HG02678 (cell line): ENCODE measurements at regions not wholly inside any gene's neighbourhood (a gene's known extent, or its start where the extent isn't known, plus 50 kb on each side); places are given as distances from the start of the nearest gene placed in this dataset.

Experiments
- ATAC-seq: cut with Tn5 transposase; IDR thresholded peaks from one replicate; pipeline ENCODE4 v1.9.1; 2021; ENCODE audit warnings: mild to moderate bottlenecking, moderate library complexity; ENCODE audit not compliant: unreplicated experiment

DNA sequence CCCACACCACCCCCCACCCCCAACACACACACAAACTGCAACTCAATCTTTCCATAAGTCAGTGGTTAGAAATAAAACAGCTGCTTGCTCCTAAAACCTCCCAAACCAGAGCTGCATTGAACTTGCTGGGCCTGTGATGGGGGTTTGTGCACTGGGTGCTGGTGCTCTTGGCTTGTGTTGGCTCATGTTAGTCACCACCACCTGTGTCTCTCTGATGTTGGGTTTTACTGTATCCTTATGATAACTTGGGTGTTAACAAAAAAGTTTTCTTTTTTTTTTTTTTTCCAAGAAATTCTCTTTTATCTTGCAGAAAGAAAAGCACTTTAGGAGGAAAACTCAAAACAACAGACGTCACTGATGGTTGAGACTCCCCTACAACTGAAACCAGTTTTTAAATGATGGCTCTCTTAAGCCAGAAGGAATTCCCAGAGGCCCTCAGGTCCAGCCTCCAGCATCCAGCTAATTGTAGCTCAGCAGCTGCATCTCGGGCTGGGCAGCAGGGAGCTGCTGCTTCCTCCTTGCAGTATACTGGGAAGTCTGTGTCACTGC, 79.9 kb upstream of the DRD2 start:
- no peak for ATAC-seq

DNA sequence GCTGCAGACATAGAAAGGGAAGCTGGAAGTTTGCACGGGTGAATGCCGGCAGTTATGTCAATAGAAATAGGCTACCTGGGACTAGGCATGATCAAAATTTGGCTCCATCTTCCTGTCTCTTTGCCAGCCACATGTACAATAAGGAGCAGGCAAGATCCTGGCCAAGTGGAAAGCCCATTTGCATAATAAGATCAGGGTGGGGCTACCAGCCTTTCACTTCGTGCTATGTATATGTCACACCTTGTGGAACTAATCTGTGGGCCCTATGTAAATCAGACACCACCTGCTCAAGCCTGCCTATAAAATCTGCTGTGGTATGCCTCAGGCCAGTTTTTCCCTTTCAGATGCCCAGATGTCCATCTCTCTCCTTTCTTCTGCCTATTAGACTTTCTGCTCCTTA, 79.3 kb upstream of the DRD2 start:
- no peak for ATAC-seq

- no peak for ATAC-seq
Measured at GRCh38 chr11:113553915-113554314, 78.7 kb upstream of the DRD2 start.

DNA sequence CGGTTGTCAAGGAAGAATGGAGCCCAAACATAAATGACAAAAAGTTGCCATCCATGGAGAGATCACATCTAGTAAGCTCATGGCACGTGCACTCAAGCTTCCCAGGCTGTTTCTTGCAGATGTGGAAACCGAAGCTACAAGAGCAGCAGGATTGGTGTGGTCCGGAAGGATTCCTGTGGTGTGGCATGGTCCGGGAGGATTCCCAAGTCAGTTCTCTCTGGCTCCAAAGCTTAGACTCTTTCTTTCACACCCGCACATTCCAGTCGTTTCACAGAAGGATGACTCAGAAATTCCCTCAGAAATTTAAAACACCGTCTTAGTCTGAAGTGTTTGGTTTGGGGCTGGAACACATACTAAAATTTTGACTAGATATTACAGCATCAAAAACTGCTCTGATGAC, 78.0 kb upstream of the DRD2 start:
- ATAC-seq = no peak

DNA sequence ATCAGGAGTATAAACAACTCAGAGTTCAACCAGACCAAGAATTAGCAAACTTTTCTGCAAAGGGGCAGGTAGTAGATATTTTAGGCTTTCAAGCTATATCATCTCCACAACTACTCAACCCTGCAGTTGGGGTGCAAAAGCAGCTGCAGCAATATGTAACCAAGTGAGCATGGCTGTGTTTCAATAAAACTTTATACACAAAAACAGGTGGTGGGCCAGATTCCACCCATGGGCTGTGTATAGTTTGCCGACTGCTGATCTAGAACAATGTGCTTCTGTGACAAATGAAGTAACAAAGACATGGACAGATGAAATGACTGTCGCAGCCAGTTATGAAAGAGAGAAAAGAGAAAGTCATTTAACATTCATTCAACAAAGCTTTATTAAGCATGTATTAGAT, 77.1 kb upstream of the DRD2 start:
- ATAC-seq = no peak

DNA sequence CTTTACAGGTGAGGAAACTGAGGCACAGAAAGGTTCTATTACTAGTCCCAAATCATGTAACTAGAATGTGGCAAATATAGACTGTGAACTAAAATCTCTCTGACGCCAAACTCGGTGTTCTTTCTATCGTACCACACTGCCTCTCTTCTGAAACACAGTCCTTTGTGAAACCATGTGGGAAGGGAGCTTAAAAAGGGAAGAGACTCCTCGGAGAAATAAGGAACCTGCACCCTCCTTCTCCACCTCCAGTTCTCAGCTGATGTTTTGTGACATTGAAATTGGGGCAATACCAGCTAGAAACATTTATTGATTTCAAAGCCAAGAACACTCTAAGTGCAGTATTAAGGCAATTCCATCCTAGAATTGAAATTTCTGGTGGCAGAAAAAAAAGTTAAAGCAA, 76.4 kb upstream of the DRD2 start:
- no peak for ATAC-seq

DNA sequence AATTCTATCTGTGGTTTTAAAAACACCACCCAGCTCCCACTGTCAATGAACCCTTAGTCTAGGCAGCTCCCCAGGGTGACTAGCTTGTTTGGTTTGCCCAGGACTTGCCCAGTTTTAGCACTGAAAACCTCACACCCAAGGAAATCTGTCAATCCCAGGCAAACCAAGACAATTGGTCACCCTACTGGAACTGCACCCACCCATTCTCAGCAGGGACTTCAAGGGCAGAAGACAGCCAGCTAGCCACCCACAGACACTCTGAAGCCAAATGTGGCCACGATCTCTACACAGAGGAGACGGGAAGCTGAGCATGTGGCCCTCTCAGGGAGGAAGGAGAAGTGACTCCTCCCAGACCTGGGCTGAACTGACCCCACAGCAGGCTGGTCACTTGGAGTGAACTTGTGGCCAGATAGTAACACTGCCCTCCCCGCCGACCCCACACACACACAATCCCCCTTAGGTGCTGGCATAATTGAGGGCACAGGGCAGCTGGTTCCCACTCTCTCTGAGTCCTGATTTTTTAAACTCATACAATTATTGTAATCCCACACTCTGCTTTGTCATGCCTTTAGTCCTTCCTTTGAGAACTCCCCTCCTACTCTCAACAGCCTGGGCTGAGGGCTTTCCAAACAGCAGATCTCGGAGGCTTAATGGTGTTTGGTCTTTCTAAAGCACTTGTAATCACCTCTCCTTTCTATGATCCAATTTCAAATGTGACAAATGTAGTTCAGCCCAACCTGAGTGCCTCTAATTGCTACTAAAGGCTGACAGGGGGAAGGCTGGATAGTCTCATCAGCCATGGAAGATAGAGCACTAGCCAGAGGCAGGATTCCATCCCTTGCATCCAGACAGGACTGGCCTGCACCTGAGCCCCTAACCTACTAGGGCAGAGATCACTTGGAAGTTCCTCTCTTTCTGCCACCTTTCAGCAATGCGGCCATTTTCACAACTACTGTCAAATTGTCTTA, 74.7 kb upstream of the DRD2 start:
- no peak for ATAC-seq

GRCh38 chr11:113549061-113549460, 73.9 kb upstream of the DRD2 start:
- no peak for ATAC-seq

DNA sequence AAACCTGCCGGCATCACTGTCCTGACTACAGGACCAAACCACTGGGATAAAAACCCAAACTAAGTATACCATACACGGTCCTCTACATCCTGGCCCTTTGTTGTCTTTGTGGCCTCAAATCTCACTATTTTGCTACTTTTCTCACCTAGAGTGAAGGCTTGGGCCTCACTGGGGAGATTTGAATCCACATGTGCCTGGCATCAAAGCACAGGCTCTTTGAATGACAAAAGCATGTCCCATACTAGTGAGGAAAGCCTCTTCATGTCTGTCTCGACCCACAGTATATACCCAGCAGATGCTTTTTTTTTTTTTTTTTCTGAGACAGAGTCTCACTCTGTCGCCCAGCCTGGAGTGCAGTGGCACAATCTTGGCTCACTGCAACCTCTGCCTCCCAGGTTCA, 72.5 kb upstream of the DRD2 start:
- no peak for ATAC-seq

GRCh38 chr11:113546757-113547507, 71.7 kb upstream of the DRD2 start:
- ATAC-seq = no peak

DNA sequence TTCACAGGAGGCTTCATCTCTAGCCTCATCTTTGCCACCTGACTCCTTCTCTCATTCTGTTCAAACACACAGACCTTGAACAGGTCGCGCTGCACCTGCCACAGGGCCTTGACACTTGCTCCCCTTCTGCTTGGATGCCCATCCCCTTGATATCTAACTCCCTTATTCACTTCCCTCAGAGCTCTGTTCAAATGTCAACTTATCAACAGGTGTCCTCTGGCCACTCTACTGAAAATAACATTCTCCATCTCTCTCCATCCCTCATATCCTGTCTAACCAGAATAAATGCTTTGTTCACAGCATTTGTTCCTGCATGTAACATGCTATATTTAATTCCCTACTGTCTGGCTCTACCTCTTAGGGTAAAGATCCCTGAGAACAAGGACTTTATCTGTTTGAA, 67.2 kb upstream of the DRD2 start:
- ATAC-seq = no peak

DNA sequence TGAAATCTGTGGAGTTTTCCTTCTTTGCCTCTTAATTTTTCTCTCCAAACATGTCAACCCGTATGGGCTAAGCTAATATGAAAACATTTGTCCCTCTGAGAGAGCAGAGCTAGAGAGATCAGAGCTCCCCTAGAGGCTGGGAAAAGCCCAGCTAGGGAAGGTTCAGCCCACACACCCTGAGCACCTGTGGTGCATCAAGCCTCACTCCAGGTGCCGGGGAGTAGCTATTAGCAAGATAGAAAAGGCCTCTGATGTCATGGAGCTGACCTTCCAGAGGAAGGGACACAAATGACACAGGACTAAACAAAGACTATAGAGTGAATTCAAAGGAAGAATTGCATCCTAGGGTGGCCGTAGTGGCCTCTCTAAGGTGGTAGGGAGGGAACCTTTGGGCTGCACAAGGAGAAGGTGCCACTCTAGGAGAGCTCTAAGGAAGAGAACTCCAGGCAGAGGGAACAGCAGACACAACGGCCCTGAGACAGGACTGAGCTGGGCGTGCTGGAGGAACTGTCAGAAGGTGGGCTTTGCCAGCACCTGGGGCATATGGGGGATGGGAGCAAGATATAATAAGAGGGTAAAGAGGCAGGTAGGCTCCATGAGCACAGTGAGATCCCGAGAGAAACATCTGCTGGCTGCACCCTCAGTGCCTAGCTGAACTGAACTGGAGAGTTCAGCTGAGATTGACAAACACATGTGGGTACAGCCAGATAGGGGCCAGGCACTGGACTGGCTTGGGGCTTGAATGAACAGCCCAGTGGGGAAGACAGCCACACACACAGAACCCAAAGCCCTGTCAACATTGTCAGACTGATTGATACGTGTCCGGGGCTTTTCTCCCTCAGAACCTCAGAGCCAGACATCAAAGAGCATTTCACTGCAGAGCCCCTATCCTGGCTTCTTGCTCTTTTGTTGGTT, 65.5 kb upstream of the DRD2 start:
- ATAC-seq = no peak

GRCh38 chr11:113538451-113539412, 63.5 kb upstream of the DRD2 start:
- no peak for ATAC-seq

GRCh38 chr11:113534625-113535024, 59.4 kb upstream of the DRD2 start:
- no peak for ATAC-seq

DNA sequence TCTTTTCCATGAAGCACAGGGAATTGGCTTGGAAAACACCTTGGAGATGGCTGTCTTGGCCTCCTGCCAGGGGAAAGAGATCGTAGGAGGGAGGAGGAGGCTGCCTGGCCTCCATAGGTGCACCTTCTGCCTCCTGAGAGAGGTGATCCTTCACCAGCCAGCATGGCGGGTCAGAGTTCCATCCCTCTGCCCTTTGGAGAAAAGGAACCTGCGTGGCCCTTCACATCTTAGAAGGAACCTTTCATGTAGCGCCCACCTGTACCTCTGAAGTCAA, 58.2 kb upstream of the DRD2 start:
- no peak for ATAC-seq

DNA sequence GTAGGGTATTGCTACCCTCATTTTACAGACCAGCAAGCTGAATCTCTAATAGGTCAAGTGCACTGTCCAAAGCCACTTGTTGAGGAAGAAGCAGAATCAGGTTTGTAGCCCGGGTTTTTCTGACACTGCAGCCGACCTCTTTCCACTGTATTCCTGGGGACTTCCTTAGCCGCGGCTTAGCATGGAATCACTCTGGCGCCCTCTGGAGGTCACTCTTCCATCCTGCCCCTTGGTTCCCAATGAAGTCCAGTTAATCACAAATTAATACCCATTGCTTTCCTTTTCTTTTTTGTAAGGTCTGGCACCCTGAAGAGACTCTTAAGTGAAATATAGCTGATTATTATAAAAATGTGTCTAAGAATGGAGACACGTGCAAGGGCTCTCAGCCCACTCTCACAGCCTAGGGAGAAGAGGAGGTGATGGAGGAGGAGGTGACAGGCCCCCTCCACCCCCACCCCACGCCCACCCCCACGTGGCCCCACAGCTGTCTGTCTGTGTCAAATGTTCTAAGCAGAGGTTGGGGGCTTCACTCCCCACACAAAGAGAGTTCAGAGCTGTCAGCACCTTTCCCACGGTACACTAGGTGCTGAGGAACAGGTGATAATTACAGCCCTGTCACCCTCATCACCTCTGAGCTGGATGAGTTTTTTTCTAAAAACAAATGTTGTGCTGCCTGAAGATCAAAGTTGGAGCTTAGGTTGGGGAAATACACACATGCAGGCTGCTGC, 57.7 kb upstream of the DRD2 start:
- ATAC-seq = peak; percentile 60

- ATAC-seq = no peak
Measured at GRCh38 chr11:113531575-113532451, 56.6 kb upstream of the DRD2 start.

- ATAC-seq = no peak
Measured at GRCh38 chr11:113531083-113531482, 55.9 kb upstream of the DRD2 start.
